Activated CD4-positive, alpha-beta T cell treated with anti-CD3 and anti-CD28 coated beads, Interleukin-2, Interleukin-4, amounts not matched to agents 100 ng/mL and 50 ng/mL, durations not matched to agents 16 hours and 8 hours (primary cell): ENCODE measurements at regions not wholly inside any gene's neighbourhood (a gene's known extent, or its start where the extent isn't known, plus 50 kb on each side); places are given as distances from the start of the nearest gene placed in this dataset.

Experiments
- DNase-seq: peaks from one replicate; pipeline ENCODE4 v3.0.0-alpha.2; 2020; ENCODE audit warnings: low spot score

- no peak for DNase-seq
Observed at GRCh38 chr22:48675830-48676145, 1151.9 kb downstream of the BRD1 start.

GRCh38 chr22:48675141-48675829 is 1152.4 kb downstream of the BRD1 start:
- DNase-seq: no peak

DNA sequence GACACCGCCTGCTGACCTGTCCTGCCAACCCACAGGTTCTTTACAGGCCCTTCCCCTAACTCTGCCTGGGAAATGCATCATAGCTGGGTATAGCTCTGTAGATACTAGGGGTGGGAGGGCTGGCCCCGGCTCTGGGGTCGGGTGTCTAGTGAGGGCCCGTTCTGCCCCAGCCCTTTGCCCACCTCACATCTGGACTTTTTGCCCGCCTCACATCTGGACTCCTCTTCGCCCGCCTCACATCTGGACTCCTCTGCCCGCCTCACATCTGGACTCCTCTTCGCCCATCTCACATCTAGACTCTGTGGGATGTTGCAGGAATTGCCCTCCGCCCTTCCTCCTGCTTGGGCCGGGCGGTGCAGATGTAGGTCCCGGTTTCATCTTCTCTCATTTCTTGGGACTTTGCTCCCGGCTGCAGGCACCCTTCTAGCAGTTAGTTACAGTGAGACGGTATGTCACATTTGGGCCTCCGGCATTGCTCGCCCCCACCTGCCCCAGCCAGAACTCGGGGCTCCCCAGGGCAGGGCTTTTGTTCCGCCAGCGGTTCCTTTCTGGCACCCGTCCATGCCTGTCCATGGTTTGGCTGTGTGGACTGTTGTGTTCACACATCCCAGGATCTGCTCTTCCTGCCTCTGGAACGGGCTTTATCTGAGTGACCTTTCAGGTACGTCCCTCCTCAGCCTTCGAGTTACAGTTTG is 1153.7 kb downstream of the BRD1 start:
- no peak for DNase-seq

- no peak for DNase-seq
Observed at GRCh38 chr22:48672387-48672786, 1155.3 kb downstream of the BRD1 start.

GRCh38 chr22:48670731-48671130 is 1156.9 kb downstream of the BRD1 start:
- DNase-seq: no peak

GRCh38 chr22:48669986-48670716 is 1157.5 kb downstream of the BRD1 start:
- no peak for DNase-seq

DNA sequence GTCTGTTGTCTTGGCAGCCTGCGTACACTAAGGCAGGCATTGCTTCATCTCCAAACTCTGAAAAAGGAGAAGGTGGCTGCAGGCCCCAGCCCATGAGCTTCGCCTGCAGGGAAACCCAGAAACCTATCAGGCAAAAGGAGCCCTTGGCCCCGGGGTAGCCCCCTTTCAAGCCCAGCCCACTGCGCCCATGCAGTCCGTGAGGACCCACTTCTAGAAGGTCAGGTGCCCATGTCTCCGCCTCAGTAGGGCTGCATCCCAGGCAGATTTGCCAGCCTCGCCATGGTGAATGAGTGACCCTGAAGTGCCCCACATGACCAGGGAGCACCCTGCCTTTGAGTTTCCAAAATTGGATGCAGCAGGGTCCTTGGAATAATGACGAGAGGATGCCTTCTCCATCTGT is 1158.4 kb downstream of the BRD1 start:
- no peak for DNase-seq

GRCh38 chr22:48667289-48667688 is 1160.4 kb downstream of the BRD1 start:
- no peak for DNase-seq

DNA sequence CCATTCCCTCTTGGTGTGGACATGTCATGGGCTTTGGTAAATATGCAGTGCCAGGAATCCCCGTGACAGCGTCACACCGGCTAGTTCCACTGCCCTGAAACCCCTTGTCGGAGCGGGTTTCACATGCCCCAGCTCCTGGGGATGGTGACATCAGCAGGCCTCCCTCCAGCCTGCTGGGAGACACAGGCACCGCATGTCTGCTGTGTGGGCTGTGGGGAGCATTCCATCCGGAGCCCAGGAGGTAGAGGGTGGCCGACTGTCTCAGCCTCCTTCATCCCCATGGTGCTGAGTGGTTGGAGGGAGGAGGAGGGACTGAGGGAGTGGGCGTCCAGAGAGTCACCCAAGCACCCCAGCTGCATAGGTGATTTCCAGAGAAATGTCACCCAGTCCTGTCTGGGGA is 1161.1 kb downstream of the BRD1 start:
- no peak for DNase-seq

DNA sequence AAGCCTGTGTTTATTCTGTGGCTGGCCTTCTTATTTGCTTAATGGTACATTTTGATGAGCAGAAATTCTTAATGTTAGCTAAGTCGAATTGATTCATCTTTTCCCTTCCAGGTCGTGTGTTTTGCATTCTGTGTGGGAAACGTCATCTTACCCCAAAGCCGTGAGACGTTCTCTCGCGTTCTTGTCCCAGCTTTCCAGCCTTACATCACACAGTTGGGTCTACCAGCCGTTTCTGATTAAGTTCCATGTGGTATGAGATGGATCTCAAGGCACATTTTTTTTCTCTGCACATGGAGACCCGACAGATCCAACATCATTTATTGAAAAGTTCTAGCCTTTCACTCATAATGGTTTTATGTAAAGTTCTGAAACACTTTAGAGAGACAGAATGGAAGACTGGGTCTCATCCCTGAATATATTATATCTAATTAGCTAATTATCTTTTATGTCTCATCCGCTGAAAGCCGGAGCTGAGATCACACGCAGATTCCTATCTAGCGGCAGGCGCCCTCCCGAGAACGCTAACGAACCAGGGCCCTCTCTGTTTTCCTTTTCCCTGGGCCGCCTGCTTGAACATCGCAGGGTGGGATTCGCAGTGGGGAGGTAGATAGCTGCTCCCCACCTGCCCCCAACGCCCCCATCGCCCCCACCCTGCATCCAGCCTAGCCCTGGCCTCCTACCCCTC is 1162.2 kb downstream of the BRD1 start:
- DNase-seq: no peak

- no peak for DNase-seq
Observed at GRCh38 chr22:48664586-48664985, 1163.1 kb downstream of the BRD1 start.

DNA sequence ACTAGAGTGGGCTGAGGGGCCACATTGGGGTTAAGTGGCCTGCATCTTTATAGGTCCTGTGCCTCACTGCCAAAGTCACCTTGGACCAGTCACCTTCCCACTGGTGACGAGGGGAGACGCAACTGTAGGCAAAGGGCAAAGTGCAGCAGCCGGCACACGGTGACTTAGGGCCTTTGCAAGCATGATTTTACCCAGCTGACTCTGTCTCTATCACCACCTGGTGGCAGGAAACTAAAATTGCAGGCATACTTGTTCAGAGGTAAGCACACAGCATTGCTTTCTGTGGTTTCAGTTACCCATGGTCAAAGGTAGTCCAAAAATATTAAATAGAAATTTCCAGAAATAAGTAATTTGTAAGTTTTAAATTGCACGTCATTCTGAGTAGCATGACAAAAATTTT is 1164.4 kb downstream of the BRD1 start:
- peak; percentile 1 for DNase-seq

- no peak for DNase-seq
Observed at GRCh38 chr22:48662476-48663135, 1165.1 kb downstream of the BRD1 start.

GRCh38 chr22:48661984-48662383 is 1165.7 kb downstream of the BRD1 start:
- no peak for DNase-seq

DNA sequence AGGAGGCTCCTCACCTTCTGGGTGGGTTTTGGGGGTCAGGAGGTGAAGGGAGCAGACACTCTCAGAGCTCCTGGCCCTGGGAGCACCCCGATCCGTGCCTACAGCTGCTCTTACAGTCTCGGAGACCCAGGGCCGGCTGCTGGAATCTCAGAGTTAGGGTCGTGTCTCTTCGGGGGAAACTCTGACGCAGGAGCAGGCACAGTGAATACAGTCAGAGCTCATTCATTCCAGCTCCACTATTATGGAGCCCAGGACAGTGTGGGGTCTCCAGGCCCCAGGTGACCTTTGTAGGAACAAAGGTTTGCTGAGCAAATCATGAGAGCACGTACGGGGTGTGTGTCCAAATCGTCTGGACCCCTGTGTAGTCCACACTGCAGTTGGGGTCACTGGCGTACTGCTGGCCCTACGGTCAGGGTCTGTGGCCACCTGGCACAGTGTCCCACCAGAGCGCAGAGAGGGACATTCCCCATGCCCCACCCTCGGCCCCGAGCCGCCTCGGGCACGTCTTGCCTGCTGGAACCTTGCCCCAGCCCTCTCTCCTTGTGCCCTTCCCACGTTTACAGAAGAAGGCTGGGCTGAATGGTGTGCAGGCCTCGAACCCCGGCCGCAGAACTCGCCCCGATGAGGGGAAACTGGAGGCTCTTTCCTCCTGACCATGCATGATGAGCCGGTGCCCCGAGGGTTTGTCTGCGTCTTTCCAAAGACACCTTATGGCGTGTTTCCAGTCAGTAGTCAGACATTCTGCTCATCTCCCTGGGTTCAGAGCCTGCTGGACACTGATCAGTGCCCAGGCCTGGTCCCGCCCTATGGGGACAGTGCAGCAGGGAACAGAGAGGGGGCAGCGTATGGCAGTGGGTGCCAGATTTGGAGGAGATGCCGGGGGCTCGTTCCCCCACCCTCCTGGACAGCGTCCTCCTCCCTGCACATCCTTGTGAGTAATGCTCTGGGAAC is 1166.6 kb downstream of the BRD1 start:
- DNase-seq: no peak

GRCh38 chr22:48660104-48660789 is 1167.4 kb downstream of the BRD1 start:
- DNase-seq: no peak

DNA sequence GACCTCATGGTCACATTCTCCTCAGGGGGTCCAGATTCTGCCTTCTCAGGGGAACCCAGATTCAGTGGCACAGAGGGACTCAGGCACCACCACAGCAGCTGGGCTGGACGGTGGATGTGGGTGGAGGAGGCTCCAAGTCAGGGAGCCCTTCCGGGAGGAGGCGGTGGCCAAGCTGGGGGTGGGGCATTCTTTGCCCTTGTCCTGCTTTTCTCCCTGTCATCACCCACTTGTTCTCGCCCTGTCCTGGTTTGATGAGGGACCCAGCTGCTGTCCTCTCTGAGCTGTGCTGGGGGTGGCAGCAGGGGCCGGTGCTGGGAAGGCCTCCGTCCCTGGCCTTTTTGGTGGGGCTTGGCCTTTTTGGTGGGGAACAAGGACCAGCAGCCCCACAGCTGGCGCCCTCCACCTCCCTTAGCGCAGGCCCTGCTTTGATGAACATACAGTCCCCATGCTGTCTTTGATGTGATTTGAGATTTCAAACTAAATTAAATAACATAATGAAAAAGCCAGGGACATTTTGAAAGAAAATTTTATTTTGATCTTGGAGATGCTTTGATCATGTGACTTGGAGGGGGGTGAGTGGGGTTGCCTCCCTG is 1168.2 kb downstream of the BRD1 start:
- DNase-seq: no peak

GRCh38 chr22:48658871-48659270 is 1168.8 kb downstream of the BRD1 start:
- DNase-seq: no peak

DNA sequence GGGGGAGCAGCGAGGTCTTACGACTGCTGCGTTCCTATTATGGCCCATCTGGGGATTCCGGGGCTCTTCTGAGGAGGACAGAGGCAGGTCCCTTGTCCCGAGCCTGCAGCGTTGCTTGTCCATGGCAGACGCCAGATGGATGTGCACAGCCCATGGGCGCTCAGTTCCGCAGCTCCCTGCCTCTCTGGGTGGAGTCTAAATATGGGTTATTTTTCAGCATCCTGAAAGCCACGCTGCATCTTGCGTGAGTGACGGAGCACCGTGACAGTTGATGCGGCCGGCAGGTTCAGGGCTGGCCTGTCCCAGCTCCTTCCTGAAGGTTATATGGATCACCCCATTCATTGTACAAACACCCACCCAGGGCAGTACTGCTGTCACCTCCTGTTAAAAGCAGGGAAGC is 1169.4 kb downstream of the BRD1 start:
- no peak for DNase-seq

DNA sequence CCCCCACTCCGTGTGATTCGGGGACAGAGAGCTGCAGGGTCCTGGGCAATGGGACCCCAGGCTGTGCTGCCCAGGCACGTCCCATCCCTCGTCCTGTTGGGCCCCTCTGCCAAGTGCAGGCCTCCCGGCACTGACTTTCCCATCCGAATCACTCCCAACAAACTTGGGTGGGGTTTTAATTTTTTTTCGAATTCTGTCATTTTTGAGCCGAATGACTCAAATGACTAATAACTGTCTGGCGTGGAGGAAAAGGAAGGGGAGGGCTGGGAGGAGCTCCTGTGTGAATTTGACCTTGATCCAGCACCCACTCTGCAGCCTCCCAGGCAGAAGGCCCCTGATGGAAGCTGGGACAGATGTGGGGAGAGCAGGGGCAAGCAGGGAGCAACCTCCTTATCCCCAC is 1173.2 kb downstream of the BRD1 start:
- DNase-seq: no peak
